IPS-20b (cell line): ENCODE measurements at regions not wholly inside any gene's neighbourhood (a gene's known extent, or its start where the extent isn't known, plus 50 kb on each side); places are given as distances from the start of the nearest gene placed in this dataset.
"Not testable (repeated sequence)": the region's sequence is repeated elsewhere in the genome, so short reads cannot be mapped to it uniquely, and the experiment has no call there.

ENCODE experiments used
- H3K27ac ChIP-seq: one replicate; pipeline ENCODE4 v1.5.1; 2013; ENCODE audit warnings: low read length
- H3K27me3 ChIP-seq: 2 replicates; pipeline ENCODE4 v1.6.1; 2013; ENCODE audit warnings: mild to moderate bottlenecking, low read length, inconsistent platforms; ENCODE audit not compliant: insufficient read depth
- H3K36me3 ChIP-seq: 2 replicates; pipeline ENCODE4 v1.6.1; 2013; ENCODE audit warnings: low read depth, mild to moderate bottlenecking, inconsistent platforms, low read length, moderate library complexity; ENCODE audit not compliant: insufficient read depth
- H3K4me1 ChIP-seq: 2 replicates; pipeline ENCODE4 v1.6.1; 2013; ENCODE audit warnings: mild to moderate bottlenecking, control low read depth, inconsistent platforms, low read length, moderate library complexity; ENCODE audit not compliant: insufficient read depth
- H3K4me3 ChIP-seq: 2 replicates; pipeline ENCODE4 v1.5.1; 2013; ENCODE audit warnings: mild to moderate bottlenecking, low read length, inconsistent platforms
- H3K9ac ChIP-seq: 2 replicates; pipeline ENCODE4 v1.6.1; 2013; ENCODE audit warnings: low read depth, mild to moderate bottlenecking, inconsistent platforms, low read length, moderate library complexity
- H3K9me3 ChIP-seq: 2 replicates; pipeline ENCODE4 v1.6.1; 2013; ENCODE audit warnings: mild to moderate bottlenecking, low read depth, low read length, inconsistent platforms; ENCODE audit not compliant: insufficient read depth

DNA sequence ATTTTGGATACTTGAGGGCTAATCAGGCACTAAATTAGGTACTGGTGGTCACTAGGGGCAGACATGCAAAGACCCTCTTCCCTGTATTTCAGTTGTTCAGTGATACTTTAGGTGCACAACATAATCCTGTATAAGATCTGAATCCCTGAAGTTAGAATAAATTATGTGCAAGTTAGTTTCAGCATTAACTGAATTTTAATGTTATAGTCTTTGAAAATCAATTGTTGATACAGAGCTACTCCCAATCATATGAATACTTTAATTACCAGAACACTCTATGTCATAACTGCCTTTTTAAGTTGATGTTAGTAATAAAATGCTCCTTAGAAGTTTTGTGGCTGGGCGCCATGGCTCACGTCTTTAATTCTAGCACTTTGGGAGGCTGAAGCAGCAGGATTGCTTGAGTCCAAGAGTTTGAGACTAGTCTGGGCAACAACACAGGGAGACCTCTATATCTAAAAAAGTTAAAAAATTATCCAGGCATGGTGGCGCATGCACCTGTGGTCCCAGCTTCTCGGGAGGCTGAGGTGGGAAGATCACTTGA is 87.1 kb upstream of the SKAP2 start:
- Histone ChIP-seq H3K9me3 (no peaks in the 10 kb centered on the region), H3K27me3 (no peaks in the 10 kb centered on the region), H3K36me3 (no peaks in the 10 kb centered on the region), H3K4me1 (peaks cover 40% of the 10 kb centered on the region), H3K27ac (peak overlapping the region; percentile 39), H3K9ac (no peak overlapping the region; the same call in 1 of the 2 replicates), H3K4me3 (no peak overlapping the region)

DNA sequence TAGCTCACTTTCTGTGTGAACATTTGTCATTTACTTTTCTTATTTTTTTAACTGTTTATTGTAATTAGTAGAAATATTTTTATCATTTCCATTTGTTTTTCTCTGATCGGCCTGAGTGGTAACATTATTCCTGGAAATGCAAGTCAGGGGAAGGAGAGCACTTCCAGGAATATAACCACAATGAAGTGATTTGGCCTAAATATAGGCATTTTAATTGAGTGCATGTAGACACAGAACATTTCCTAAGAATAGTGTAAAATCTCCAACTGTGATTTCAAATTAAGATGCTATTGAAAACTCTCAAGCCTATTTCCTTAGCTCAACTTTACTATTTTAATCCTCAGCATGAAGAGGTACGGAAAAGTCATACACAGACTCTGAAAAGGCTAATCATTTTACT is 86.5 kb upstream of the SKAP2 start:
- H3K4me1 ChIP-seq = peaks cover 40% of the 10 kb centered on the region
- H3K9me3 ChIP-seq = no peaks in the 10 kb centered on the region
- no peaks in the 10 kb centered on the region for H3K36me3 ChIP-seq
- H3K27me3 ChIP-seq = no peaks in the 10 kb centered on the region
- H3K4me3 ChIP-seq = no peak overlapping the region
- H3K9ac ChIP-seq = no peak overlapping the region; the same call in 1 of the 2 replicates
- H3K27ac ChIP-seq = peak overlapping the region; percentile 39

DNA sequence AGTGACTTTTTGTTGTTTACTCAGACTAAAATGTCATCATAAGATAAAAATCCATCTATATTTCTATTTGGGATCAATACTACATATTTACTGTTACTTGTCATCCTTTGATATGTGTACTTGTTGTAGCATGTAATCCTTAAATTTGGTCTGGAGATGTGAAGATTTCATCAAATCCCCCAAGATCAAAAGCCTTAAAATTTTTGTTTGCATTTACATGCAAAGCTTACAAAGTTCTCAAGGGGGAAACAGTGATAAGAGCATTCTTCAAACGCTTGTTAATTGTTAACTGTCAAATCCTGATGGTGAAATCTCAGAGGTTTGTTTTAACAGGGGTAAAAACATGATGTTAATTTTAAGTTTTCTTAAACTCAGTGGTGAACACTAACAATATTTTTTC is 84.9 kb upstream of the SKAP2 start:
- H3K9me3 ChIP-seq = no peaks in the 10 kb centered on the region
- peak overlapping the region; percentile 12 for H3K27ac ChIP-seq
- peaks cover 46% of the 10 kb centered on the region for H3K4me1 ChIP-seq
- no peaks in the 10 kb centered on the region for H3K36me3 ChIP-seq
- H3K9ac ChIP-seq = peak overlapping the region; percentile 25; the same call in 1 of the 2 replicates
- peak overlapping the region; percentile 27; the same call in 1 of the 2 replicates for H3K4me3 ChIP-seq
- no peaks in the 10 kb centered on the region for H3K27me3 ChIP-seq

GRCh38 chr7:26948617-26949118 is 84.3 kb upstream of the SKAP2 start:
- Histone ChIP-seq H3K27ac (peak overlapping the region; percentile 41), H3K4me1 (peaks cover 53% of the 10 kb centered on the region), H3K9ac (peak overlapping the region; percentile 62), H3K36me3 (no peaks in the 10 kb centered on the region), H3K27me3 (no peaks in the 10 kb centered on the region), H3K4me3 (peak overlapping the region; percentile 40; the same call in 1 of the 2 replicates), H3K9me3 (no peaks in the 10 kb centered on the region)

- Histone ChIP-seq H3K27ac (no peak overlapping the region), H3K36me3 (no peaks in the 10 kb centered on the region), H3K4me1 (peaks cover 43% of the 10 kb centered on the region), H3K9me3 (no peaks in the 10 kb centered on the region), H3K27me3 (no peaks in the 10 kb centered on the region), H3K4me3 (peak overlapping the region; percentile 8; the same call in 1 of the 2 replicates), H3K9ac (no peak overlapping the region)
Measured at GRCh38 chr7:26944501-26945358, 80.3 kb upstream of the SKAP2 start.

- Histone ChIP-seq H3K9me3 (no peaks in the 10 kb centered on the region), H3K36me3 (no peaks in the 10 kb centered on the region), H3K4me3 (no peak overlapping the region), H3K27ac (no peak overlapping the region), H3K9ac (no peak overlapping the region), H3K27me3 (no peaks in the 10 kb centered on the region), H3K4me1 (peaks cover 7% of the 10 kb centered on the region; the same call in 1 of the 2 replicates)
Measured at GRCh38 chr7:26937939-26938623, 73.7 kb upstream of the SKAP2 start.

- Histone ChIP-seq H3K36me3 (no peaks in the 10 kb centered on the region), H3K4me3 (no peak overlapping the region), H3K9me3 (no peaks in the 10 kb centered on the region), H3K9ac (no peak overlapping the region), H3K27ac (no peak overlapping the region), H3K27me3 (no peaks in the 10 kb centered on the region), H3K4me1 (peaks cover 2% of the 10 kb centered on the region; the same call in 1 of the 2 replicates)
Measured at GRCh38 chr7:26937306-26937705, 72.9 kb upstream of the SKAP2 start.

GRCh38 chr7:26932616-26933015 is 68.2 kb upstream of the SKAP2 start:
- not testable (repeated sequence) for H3K9ac ChIP-seq, H3K36me3 ChIP-seq, H3K27ac ChIP-seq, H3K27me3 ChIP-seq, H3K4me1 ChIP-seq, H3K9me3 ChIP-seq, H3K4me3 ChIP-seq

DNA sequence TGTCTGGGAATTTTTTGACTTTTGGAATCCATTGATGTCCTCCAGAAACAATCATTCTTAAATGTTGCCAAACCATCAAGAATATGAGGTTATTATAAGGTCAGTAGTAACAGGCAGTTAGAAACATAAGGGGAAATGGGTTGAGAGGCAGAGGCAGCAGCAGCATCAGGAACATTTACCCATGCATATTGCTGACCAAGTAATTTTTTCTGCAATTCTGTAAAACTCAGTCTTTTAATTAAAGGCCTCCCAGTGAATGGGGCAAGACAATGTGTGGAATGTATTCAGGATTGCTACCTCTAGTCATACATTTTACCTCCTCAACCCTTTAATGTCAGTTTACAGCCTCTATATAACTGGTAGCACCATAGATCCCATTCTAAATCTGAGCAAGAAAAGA is 66.5 kb upstream of the SKAP2 start:
- no peaks in the 10 kb centered on the region for H3K36me3 ChIP-seq
- peaks cover 8% of the 10 kb centered on the region for H3K4me1 ChIP-seq
- H3K9me3 ChIP-seq = no peaks in the 10 kb centered on the region

GRCh38 chr7:26930201-26930600 is 65.8 kb upstream of the SKAP2 start:
- Histone ChIP-seq H3K9ac (no peak overlapping the region), H3K4me3 (no peak overlapping the region), H3K27ac (no peak overlapping the region), H3K27me3 (no peaks in the 10 kb centered on the region), H3K36me3 (no peaks in the 10 kb centered on the region), H3K9me3 (no peaks in the 10 kb centered on the region), H3K4me1 (peaks cover 8% of the 10 kb centered on the region)

More for the DNA sequence above, 66.5 kb upstream of the SKAP2 start:
- no peak overlapping the region for H3K9ac ChIP-seq
- H3K27me3 ChIP-seq = no peaks in the 10 kb centered on the region
- H3K4me3 ChIP-seq = no peak overlapping the region
- no peak overlapping the region for H3K27ac ChIP-seq

DNA sequence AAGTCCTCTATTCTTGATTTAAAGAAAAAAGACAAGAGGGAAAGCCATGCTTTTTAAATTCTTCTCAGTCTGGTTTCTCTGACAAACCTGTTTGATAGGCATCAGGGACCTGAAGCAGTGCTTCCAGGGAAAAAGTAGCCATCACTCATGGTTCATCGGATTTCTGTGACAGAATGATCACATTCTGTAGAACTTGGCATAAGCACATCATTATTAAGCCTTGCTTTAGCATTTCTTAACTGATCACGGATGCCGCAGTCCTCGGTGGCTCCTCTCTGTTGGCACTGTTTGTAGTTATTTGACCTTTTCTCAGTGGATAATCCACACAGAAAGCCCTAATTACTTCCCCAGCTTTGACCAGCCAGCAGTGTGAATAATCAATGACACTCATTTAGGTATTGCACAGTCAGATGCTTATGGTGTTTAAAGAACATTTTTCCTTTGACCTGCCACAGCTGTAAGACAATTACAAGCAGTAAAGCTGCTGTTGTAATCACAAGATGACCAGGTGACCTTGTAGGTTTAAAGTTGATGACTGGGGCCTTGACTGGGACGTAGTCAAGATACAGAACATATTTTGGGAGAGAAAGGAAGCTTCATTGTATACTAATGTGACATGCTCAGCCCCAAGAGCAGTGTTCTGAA is 64.4 kb upstream of the SKAP2 start:
- no peak overlapping the region for H3K9ac ChIP-seq
- H3K27me3 ChIP-seq = no peaks in the 10 kb centered on the region
- no peak overlapping the region for H3K4me3 ChIP-seq
- no peak overlapping the region for H3K27ac ChIP-seq
- H3K36me3 ChIP-seq = no peaks in the 10 kb centered on the region
- no peaks in the 10 kb centered on the region for H3K9me3 ChIP-seq
- H3K4me1 ChIP-seq = peaks cover 8% of the 10 kb centered on the region
